Stimulated activated memory B cell treated with anti-CD40 and anti-IgM and Interleukin-4, amounts not matched to agents 10 μg/mL and 1 μg/mL and 100 μg/mL, for 72 hours (primary cell): ENCODE measurements at regions not wholly inside any gene's neighbourhood (a gene's known extent, or its start where the extent isn't known, plus 50 kb on each side); places are given as distances from the start of the nearest gene placed in this dataset.
"Not testable (repeated sequence)": the region's sequence is repeated elsewhere in the genome, so short reads cannot be mapped to it uniquely, and the experiment has no call there.

Experiments
- ATAC-seq: fragments of 150-1000 bp; cut with Tn5 transposase; 2 replicates; pipeline ENCODE4 v1.10.0; 2021
- H3K27ac Mint-ChIP-seq: one replicate; pipeline ENCODE4 v1.8.0; 2022; ENCODE audit warnings: mild to moderate bottlenecking, mixed read lengths
- H3K27me3 Mint-ChIP-seq: one replicate; pipeline ENCODE4 v1.8.0; 2022; ENCODE audit warnings: mixed read lengths
- H3K36me3 Mint-ChIP-seq: one replicate; pipeline ENCODE4 v1.8.0; 2022; ENCODE audit warnings: mixed read lengths
- H3K4me1 Mint-ChIP-seq: one replicate; pipeline ENCODE4 v1.8.0; 2022; ENCODE audit warnings: mixed read lengths
- H3K4me3 Mint-ChIP-seq: one replicate; pipeline ENCODE4 v1.8.0; 2022; ENCODE audit warnings: mild to moderate bottlenecking, moderate library complexity, mixed read lengths
- H3K9me3 Mint-ChIP-seq: one replicate; pipeline ENCODE4 v1.8.0; 2022; ENCODE audit warnings: mixed read lengths

- H3K4me3 Mint-ChIP-seq: no peak overlapping the region
- no peak for ATAC-seq
- no peaks in the 10 kb centered on the region for H3K27me3 Mint-ChIP-seq
- H3K4me1 Mint-ChIP-seq: no peaks in the 10 kb centered on the region
- no peak overlapping the region for H3K27ac Mint-ChIP-seq
- H3K36me3 Mint-ChIP-seq: no peaks in the 10 kb centered on the region
- H3K9me3 Mint-ChIP-seq: peaks cover 22% of the 10 kb centered on the region
Measured at GRCh38 chrX:889966-890651, 259.5 kb downstream of the SHOX start.

GRCh38 chrX:887724-888123 lies 257.1 kb downstream of the SHOX start:
- not testable (repeated sequence) for H3K36me3 Mint-ChIP-seq, ATAC-seq, H3K27ac Mint-ChIP-seq, H3K4me3 Mint-ChIP-seq, H3K4me1 Mint-ChIP-seq
- H3K27me3 Mint-ChIP-seq: peaks cover 12% of the 10 kb centered on the region
- H3K9me3 Mint-ChIP-seq: peaks cover 19% of the 10 kb centered on the region

GRCh38 chrX:883588-883987 lies 253.0 kb downstream of the SHOX start:
- H3K27ac Mint-ChIP-seq: no peak overlapping the region
- peaks cover 14% of the 10 kb centered on the region for H3K9me3 Mint-ChIP-seq
- H3K4me1 Mint-ChIP-seq: no peaks in the 10 kb centered on the region
- no peak for ATAC-seq
- H3K4me3 Mint-ChIP-seq: no peak overlapping the region
- H3K27me3 Mint-ChIP-seq: peaks cover 23% of the 10 kb centered on the region
- H3K36me3 Mint-ChIP-seq: no peaks in the 10 kb centered on the region

DNA sequence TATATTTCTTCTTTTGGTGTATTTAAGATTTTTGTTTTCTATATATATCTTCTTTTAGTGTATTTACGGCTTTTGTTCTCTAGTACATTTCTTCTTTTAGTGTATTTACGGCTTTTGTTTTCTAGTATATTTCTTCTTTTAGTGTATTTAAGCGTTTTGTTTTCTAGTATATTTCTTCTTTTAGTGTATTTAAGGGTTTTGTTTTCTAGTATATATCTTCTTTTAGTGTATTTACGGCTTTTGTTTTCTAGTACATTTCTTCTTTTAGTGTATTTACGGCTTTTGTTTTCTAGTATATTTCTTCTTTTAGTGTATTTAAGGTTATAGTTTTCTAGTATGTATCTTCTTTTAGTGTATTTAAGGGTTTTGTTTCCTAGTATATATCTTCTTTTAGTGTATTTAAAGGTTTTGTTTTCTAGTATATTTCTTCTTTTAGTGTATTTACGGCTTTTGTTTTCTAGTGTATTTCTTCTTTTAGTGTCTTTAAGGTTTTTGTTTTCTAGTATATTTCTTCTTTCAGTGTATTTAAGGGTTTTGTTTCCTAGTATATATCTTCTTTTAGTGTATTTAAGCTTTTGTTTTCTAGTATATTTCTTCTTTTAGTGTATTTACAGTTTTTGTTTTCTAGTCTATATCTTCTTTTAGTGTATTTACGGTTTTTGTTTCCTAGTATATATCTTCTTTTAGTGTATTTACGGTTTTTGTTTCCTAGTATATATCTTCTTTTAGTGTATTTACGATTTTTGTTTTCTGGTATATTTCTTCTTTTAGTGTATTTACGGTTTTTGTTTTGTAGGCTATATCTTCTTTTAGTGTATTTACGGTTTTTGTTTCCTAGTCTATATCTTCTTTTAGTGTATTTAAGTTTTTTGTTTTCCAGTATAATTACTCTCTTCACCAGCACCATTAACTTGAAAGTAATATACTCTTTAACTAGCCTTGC lies 249.4 kb downstream of the SHOX start:
- Mint-ChIP-seq H3K27me3 (peaks cover 23% of the 10 kb centered on the region), H3K9me3 (peaks cover 13% of the 10 kb centered on the region)
- ATAC-seq, H3K4me1 Mint-ChIP-seq, H3K27ac Mint-ChIP-seq, H3K36me3 Mint-ChIP-seq, H3K4me3 Mint-ChIP-seq: not testable (repeated sequence)

DNA sequence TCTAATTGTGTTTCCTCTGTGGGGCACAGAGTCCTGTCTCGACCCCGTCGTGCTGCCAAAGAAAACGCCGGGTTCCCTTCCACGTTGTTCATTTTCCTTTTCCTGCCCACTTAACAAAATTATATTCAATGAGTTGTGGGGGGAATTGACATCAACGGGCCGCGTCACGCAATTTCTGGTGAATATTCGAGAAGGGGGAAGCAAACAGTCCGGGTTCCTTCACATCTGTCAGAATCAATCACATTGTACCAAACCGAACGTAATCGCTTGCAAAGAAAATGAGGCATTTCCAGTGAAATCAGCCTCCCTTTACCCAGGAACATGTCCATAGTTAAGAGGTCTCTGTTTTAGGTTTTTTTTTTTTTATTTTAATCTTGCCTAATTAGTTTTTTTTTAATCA lies 243.5 kb downstream of the SHOX start:
- Mint-ChIP-seq H3K9me3 (peaks cover 11% of the 10 kb centered on the region), H3K36me3 (no peaks in the 10 kb centered on the region), H3K27me3 (peaks cover 7% of the 10 kb centered on the region), H3K27ac (no peak overlapping the region), H3K4me1 (no peaks in the 10 kb centered on the region), H3K4me3 (no peak overlapping the region)
- ATAC-seq: no peak

- no peak for ATAC-seq
- no peak overlapping the region for H3K4me3 Mint-ChIP-seq
- H3K9me3 Mint-ChIP-seq: peaks cover 11% of the 10 kb centered on the region
- H3K27ac Mint-ChIP-seq: no peak overlapping the region
- H3K27me3 Mint-ChIP-seq: peaks cover 11% of the 10 kb centered on the region
- no peaks in the 10 kb centered on the region for H3K36me3 Mint-ChIP-seq
- H3K4me1 Mint-ChIP-seq: no peaks in the 10 kb centered on the region
Measured at GRCh38 chrX:873016-873415, 242.4 kb downstream of the SHOX start.

- H3K27me3 Mint-ChIP-seq: peaks cover 14% of the 10 kb centered on the region
- no peak for ATAC-seq
- H3K4me3 Mint-ChIP-seq: no peak overlapping the region
- peaks cover 11% of the 10 kb centered on the region for H3K9me3 Mint-ChIP-seq
- no peaks in the 10 kb centered on the region for H3K36me3 Mint-ChIP-seq
- no peaks in the 10 kb centered on the region for H3K4me1 Mint-ChIP-seq
- H3K27ac Mint-ChIP-seq: no peak overlapping the region
Measured at GRCh38 chrX:872090-872489, 241.5 kb downstream of the SHOX start.

DNA sequence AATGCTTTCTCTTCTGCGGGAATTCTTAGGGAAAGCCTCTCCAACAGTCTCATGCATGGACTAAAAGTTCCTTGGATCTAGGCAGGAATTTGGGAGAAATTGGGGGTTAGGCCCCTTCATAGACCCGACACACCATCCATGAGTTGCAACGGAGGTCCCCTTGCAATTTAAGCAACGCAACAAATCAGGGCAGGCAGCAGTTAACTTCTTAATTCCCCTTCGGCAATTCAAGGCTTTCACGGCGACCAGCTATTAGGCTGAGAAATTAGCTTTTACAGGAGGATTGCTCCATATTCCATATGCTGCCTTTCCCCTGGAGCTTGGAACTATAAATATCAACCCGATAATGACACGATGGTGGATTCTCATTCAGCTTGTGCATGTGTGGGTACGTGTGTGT lies 241.0 kb downstream of the SHOX start:
- H3K4me3 Mint-ChIP-seq: no peak overlapping the region
- no peak for ATAC-seq
- peaks cover 11% of the 10 kb centered on the region for H3K9me3 Mint-ChIP-seq
- H3K4me1 Mint-ChIP-seq: no peaks in the 10 kb centered on the region
- no peak overlapping the region for H3K27ac Mint-ChIP-seq
- H3K36me3 Mint-ChIP-seq: no peaks in the 10 kb centered on the region
- peaks cover 14% of the 10 kb centered on the region for H3K27me3 Mint-ChIP-seq

- Mint-ChIP-seq H3K27me3 (peaks cover 14% of the 10 kb centered on the region), H3K27ac (no peak overlapping the region), H3K36me3 (no peaks in the 10 kb centered on the region), H3K9me3 (peaks cover 11% of the 10 kb centered on the region), H3K4me3 (no peak overlapping the region), H3K4me1 (no peaks in the 10 kb centered on the region)
- no peak for ATAC-seq
Measured at GRCh38 chrX:867966-868647, 237.5 kb downstream of the SHOX start.

GRCh38 chrX:867502-867901 lies 236.9 kb downstream of the SHOX start:
- H3K36me3 Mint-ChIP-seq: no peaks in the 10 kb centered on the region
- H3K4me1 Mint-ChIP-seq: no peaks in the 10 kb centered on the region
- H3K9me3 Mint-ChIP-seq: peaks cover 9% of the 10 kb centered on the region
- no peak overlapping the region for H3K4me3 Mint-ChIP-seq
- H3K27me3 Mint-ChIP-seq: peaks cover 14% of the 10 kb centered on the region
- H3K27ac Mint-ChIP-seq: no peak overlapping the region
- no peak for ATAC-seq

GRCh38 chrX:866441-866990 lies 235.9 kb downstream of the SHOX start:
- ATAC-seq: no peak
- peaks cover 14% of the 10 kb centered on the region for H3K27me3 Mint-ChIP-seq
- no peak overlapping the region for H3K27ac Mint-ChIP-seq
- no peaks in the 10 kb centered on the region for H3K36me3 Mint-ChIP-seq
- peaks cover 4% of the 10 kb centered on the region for H3K9me3 Mint-ChIP-seq
- no peaks in the 10 kb centered on the region for H3K4me1 Mint-ChIP-seq
- H3K4me3 Mint-ChIP-seq: no peak overlapping the region

DNA sequence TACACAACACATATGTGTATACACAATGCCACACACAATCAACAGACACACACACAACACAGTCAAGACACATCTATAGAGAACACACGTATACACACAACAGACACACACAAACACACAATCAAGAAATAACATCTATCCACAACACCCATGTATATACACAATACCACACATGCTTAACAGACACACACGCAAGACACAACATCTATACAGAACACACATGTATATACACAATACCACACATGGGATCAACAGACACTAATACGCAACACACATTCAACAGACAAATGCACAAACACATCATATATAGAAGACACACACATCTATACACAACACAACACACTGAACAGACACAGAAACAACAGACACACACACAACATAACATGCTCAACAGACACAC lies 234.8 kb downstream of the SHOX start:
- H3K9me3 Mint-ChIP-seq: no peaks in the 10 kb centered on the region
- no peaks in the 10 kb centered on the region for H3K36me3 Mint-ChIP-seq
- no peak for ATAC-seq
- no peaks in the 10 kb centered on the region for H3K4me1 Mint-ChIP-seq
- peaks cover 14% of the 10 kb centered on the region for H3K27me3 Mint-ChIP-seq
- H3K27ac Mint-ChIP-seq: no peak overlapping the region
- H3K4me3 Mint-ChIP-seq: no peak overlapping the region

DNA sequence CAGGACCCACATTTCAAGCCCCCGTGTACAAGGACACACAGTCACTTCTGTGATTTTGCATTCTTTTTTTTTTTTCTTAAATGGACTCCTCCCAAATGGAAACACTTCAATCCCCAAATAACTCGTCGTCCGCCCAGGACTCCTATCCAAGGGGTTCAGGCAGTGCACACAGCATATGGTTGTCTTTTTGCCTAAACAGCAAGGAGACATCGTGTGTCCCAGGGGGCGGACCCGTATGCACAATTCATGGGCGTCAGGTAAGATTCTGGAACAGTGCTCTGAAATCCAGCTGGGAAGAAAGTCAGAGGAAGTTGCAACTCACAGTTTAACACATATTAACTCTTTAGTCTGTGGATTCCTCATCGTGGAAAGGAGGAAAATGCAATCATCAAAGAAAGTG lies 231.3 kb downstream of the SHOX start:
- Mint-ChIP-seq H3K27me3 (no peaks in the 10 kb centered on the region), H3K27ac (no peak overlapping the region), H3K9me3 (peaks cover 15% of the 10 kb centered on the region), H3K36me3 (no peaks in the 10 kb centered on the region), H3K4me1 (no peaks in the 10 kb centered on the region), H3K4me3 (no peak overlapping the region)
- ATAC-seq: no peak

DNA sequence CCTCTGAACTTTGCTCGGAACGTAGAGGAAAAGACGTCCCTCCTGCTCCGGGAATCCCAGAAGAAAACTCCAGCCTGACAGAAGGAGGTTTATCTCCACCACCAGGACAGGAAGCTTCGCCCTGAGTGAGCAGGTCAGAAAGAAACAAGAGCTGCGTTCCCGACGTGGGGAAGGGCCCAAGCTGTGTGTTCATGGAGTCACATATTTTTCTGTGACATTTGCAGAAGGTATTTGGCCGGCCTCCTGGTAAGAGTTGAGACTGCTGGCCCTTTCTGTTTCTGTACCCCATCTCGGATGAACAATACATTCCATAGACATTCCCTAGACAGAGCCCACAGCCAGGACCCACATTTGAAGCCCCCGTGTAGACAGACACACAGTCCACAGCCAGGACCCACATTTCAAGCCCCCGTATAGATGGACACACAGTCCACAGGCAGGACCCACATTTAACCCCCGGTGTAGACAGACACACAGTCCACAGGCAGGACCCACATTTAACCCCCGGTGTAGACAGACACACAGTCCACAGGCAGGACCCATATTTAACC lies 230.8 kb downstream of the SHOX start:
- Mint-ChIP-seq H3K27ac (no peak overlapping the region), H3K36me3 (no peaks in the 10 kb centered on the region), H3K27me3 (no peaks in the 10 kb centered on the region), H3K9me3 (peaks cover 15% of the 10 kb centered on the region), H3K4me1 (no peaks in the 10 kb centered on the region), H3K4me3 (no peak overlapping the region)
- ATAC-seq: no peak

GRCh38 chrX:859329-859728 lies 228.7 kb downstream of the SHOX start:
- no peaks in the 10 kb centered on the region for H3K36me3 Mint-ChIP-seq
- H3K4me3 Mint-ChIP-seq: no peak overlapping the region
- peaks cover 23% of the 10 kb centered on the region for H3K9me3 Mint-ChIP-seq
- no peaks in the 10 kb centered on the region for H3K27me3 Mint-ChIP-seq
- no peak for ATAC-seq
- H3K27ac Mint-ChIP-seq: no peak overlapping the region
- no peaks in the 10 kb centered on the region for H3K4me1 Mint-ChIP-seq
